NCI-H345 (cell line): ENCODE measurements at regions not wholly inside any gene's neighbourhood (a gene's known extent, or its start where the extent isn't known, plus 50 kb on each side); places are given as distances from the start of the nearest gene placed in this dataset.

ENCODE experiments used
- DNase-seq: peaks from one replicate; lab custom pipeline; 2025; lab: John Stamatoyannopoulos, UW

- no peak for DNase-seq
These were observed 281.6 kb upstream of the TANK start for GRCh38 chr2:160878618-160879017.

GRCh38 chr2:160882906-160883305 is 277.3 kb upstream of the TANK start:
- no peak for DNase-seq

DNA sequence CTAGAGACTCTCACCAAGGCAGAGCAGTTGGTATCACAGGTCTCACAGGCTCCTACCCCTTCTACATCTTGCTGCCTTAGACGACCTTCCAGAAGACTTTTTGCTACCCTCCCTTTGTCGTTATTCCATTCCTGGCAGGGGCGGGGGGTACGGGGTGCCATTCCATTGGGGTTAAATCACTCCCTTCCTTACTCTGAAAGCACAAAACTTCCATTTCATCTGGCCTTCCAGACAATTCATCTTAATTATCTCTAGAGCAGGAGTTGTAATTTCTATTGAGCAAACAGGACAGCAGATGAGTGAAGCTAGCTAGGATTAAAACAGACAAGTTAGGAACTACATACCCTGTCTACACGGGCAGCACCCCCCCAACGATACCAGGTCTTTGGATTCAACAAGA is 276.2 kb upstream of the TANK start:
- DNase-seq = no peak

GRCh38 chr2:160889439-160890170 is 270.6 kb upstream of the TANK start:
- DNase-seq = no peak

DNA sequence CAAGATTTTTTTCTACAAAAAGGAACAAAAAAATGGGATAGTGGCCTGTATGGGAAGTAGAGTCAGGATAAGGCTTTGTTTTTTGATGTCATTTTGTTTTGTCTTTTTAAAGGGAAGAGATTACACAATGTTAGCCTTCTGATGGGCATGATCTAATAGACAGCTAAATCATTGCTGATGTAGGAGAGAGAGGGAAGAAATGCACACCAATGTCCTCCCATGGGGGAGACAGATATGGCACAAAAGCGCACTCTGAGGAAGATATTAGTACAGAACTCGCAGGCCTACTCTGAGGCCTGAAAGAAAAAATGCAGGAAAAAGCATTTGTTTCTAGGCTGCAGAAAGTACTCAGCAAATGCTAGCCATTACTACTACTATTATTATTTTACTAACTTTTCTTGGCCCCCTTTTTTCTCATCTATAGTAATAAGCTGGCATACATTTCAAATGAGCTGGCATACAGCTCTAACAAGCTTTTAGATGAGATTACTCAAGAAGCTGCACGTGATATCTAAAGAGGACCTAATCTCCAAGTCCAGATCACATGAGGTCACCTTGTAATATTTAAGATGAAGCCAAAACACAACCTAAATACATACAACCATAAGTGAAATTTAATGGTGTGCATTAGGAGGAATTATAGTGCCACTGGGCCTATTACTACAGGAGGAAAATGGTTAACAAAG is 269.4 kb upstream of the TANK start:
- no peak for DNase-seq

- DNase-seq = no peak
These were observed 268.9 kb upstream of the TANK start for GRCh38 chr2:160891353-160891740.

DNA sequence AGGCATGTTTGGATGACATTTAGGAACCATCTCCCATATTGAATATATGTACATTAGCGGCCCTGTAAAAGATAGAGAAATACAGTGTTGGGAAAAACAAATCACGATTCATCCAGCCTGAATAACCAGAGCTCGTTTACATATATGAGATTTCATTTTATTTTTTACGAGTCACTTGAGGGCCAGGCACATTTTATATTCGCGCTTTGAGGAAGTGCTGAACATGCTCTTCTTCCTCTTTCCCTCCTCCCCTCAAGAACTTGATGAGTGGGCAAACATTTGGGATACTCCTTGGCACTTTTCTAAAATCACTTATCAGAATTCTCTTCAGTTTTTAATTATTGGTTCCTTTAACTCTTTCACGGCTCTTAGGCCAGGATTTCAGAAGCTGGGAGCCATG is 268.0 kb upstream of the TANK start:
- DNase-seq = no peak

DNA sequence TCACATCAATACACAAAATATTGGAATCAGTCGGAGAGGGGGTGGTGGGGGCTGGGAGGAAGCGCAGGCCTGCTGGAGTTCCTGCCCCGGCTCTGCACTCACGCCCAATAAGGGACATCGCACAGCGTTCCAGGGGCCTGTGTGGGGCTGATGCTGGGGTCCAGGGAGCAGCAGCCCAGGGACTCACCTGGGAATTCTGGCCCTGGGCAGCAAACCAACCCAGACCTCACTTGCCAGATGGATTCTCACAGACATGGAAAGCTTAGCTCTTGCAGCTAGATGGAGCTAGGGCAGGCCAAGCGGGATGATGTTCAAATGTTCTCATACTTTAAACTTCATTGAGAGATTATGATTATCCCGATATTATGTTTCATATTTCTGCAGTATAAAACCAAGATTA is 266.6 kb upstream of the TANK start:
- DNase-seq = no peak

- DNase-seq = no peak
These were observed 261.5 kb upstream of the TANK start for GRCh38 chr2:160898581-160899307.

- DNase-seq = no peak
These were observed 258.6 kb upstream of the TANK start for GRCh38 chr2:160901613-160902012.

DNA sequence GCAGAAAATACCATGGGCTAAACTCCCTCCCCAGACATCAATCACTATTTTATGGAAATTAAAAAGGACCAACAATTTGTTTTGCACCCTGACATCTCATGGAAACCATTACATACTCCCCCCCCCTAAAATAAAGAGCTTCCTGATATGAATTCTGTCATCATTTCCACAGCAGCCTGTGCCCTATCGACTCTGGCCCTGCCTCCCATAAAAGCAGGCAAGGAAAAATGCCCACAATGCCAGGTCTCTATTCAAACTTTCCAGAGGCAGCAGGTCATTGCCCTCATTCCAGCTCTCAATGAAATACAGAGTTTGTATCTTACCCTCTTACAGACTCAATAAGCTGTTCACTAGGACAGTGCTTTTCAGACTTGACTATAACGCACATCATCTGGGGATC is 254.4 kb upstream of the TANK start:
- DNase-seq = no peak

GRCh38 chr2:160906878-160907277 is 253.3 kb upstream of the TANK start:
- DNase-seq = no peak

DNA sequence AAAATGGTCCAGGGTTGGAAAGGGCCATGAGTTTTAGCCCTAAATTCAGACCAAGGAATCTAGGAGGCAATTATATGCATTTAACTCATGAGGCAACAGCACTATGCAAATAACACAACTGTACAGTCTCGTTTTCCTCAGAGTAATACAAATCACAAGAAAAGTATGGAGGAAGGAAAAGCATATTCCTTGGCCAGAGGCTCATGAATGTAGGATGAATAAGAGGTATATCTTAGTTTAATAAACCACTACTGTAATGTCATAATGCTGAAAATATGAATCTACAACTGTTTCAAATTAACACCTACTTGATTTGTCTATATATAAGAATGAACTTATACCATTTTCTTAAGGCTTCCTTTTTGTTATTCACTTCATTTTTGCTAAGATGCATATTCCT is 252.5 kb upstream of the TANK start:
- DNase-seq = no peak

DNA sequence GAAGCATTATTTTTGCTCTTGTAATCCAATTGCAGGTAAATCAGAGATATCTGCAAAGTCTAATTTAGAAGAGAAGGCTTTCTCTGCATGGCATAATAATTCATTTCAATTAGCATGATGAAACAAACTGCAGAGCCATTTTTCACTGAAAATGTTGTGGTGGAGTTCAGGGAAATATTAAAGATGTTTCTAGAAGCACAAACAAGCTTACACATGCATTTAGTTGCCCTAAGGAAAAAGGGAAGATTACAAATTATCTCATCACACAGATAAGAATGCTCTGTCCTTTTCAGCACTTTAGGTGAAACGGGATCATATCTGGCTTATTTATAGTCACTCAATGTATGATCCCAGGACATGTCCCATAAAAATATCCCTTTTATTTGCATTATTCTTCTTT is 252.1 kb upstream of the TANK start:
- DNase-seq = no peak

GRCh38 chr2:160909781-160910242 is 250.4 kb upstream of the TANK start:
- DNase-seq = no peak

DNA sequence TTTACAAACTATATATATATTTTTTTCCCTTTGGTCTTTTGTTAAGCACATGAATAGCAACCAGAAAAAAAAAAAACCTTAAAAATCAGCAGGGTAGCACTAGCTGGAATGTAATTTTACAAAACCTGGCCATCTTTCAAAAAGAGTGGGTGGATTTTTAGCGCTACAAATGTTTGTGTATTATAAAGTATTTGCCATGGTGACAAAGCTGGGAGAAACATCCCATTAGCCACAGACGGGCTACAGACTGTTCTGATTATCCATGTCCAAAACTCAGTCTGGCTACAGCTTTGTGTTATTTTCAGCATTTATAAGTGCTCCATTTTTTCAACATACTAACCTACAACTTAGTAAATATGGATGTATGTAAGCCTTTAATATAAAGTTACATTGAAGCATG is 249.5 kb upstream of the TANK start:
- no peak for DNase-seq

DNA sequence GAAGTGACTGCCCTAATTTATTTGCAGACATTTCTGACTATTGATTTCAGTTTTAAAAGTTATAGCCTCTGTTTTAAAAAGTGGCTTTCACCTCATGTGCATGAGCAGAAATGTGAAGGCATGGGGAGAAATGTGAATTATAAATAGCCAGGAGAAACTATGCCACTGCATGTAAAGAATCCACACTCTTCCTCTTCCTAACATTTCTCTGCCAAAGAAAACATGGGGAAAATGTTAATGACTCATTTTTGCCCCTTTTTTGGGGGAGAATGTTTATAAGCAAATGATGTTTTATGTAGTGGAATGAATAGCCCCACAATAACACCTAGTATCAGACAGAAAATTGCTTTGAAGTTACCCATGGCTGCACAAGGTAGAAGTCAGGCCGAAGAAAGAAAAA is 249.0 kb upstream of the TANK start:
- DNase-seq = no peak

DNA sequence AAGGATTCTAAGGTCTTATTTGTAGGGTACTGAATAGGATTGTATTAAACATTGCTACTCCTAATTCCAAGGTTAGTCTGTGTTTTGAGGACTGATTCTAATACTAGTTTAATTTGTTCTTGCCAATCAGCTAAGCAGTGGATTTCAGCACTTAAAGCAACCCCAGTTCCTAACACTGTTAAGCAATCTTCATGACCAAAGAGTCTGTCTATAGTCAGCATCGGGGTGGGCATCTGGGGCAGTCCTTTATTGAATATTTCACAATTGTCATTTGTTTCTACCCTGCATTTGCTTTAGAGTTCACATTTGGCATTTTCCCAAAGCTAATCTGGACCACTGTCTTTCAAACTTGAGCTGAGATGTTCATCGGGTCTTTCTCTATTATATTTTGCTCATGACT is 248.0 kb upstream of the TANK start:
- no peak for DNase-seq

DNA sequence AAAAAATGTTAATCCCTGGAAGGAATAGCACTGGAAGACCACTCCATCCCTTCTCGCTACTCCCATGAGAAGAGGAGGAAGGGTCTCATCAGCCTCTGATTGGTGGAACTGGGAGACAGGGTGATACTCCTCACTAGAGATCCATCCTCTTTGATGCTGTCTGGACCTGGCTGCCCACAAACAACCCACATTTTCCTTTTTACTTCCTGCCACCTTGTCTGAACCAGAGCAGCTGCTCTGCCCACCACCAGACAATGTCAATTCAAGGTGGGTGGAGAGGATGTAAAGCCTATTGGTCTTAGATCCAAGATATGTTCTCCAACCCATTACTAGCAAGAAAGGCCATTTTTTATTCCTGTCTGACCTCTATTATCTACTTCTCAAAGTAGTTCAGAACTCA is 246.9 kb upstream of the TANK start:
- no peak for DNase-seq

GRCh38 chr2:160914217-160914616 is 246.0 kb upstream of the TANK start:
- no peak for DNase-seq

GRCh38 chr2:160916300-160916699 is 243.9 kb upstream of the TANK start:
- DNase-seq = no peak

GRCh38 chr2:160917850-160918249 is 242.4 kb upstream of the TANK start:
- DNase-seq = no peak

DNA sequence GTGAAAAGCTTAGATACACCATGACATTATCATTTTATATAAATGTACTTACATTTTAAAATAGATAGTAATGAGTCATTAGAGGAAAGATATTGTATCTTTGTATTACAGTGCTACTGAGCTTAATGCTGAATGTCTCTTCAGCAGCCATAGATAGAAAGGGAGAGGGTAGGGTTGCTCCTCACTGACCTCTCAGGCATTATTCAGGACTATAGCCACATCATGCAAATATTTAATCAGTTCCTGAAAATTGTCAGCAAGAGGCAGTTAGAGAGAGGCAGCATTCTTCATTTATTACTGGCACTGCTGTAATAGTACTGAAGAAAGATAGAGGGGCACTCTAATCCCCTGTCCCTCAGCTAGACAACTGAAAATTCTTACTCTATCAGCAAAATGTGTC is 242.0 kb upstream of the TANK start:
- no peak for DNase-seq
